ENCODE measurements at regions not wholly inside any gene's neighbourhood (a gene's known extent, or its start where the extent isn't known, plus 50 kb on each side); places are given as distances from the start of the nearest gene placed in this dataset.

- WGBS (ENCODE audit: low lambda C conversion rate, missing lambda C conversion rate): 88% methylated on average over 2 of the region's 2 CpGs
- Histone ChIP-seq H3K9me3 (ENCODE audit: low read depth) (no peaks in the 10 kb centered on the region), H3K79me2 (no peaks in the 10 kb centered on the region), H3K4me1 (ENCODE audit: insufficient read depth) (no peaks in the 10 kb centered on the region), H3K27me3 (no peaks in the 10 kb centered on the region), H3K4me3 (no peak overlapping the region), H4K20me1 (ENCODE audit: insufficient read depth, poor library complexity, severe bottlenecking) (no peaks in the 10 kb centered on the region), H3K4me2 (no peak overlapping the region), H3K9me2 (replicated peaks; ENCODE audit: insufficient read depth) (no peaks in the 10 kb centered on the region), H3K36me3 (replicated peaks; ENCODE audit: insufficient read depth, low read depth) (no peaks in the 10 kb centered on the region), H3K27ac (no peak overlapping the region), H2AFZ (no peak overlapping the region)
- TF ChIP-seq, protein P1, sequence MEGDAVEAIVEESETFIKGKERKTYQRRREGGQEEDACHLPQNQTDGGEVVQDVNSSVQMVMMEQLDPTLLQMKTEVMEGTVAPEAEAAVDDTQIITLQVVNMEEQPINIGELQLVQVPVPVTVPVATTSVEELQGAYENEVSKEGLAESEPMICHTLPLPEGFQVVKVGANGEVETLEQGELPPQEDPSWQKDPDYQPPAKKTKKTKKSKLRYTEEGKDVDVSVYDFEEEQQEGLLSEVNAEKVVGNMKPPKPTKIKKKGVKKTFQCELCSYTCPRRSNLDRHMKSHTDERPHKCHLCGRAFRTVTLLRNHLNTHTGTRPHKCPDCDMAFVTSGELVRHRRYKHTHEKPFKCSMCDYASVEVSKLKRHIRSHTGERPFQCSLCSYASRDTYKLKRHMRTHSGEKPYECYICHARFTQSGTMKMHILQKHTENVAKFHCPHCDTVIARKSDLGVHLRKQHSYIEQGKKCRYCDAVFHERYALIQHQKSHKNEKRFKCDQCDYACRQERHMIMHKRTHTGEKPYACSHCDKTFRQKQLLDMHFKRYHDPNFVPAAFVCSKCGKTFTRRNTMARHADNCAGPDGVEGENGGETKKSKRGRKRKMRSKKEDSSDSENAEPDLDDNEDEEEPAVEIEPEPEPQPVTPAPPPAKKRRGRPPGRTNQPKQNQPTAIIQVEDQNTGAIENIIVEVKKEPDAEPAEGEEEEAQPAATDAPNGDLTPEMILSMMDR (IDR thresholded peaks at IDR 0.05; ENCODE audit: poor library complexity): no peak
- TF ChIP-seq EZH2 (IDR thresholded peaks at IDR 0.05; ENCODE audit: borderline replicate concordance) (no peak), EZH2phosphoT487 (IDR thresholded peaks at IDR 0.05; ENCODE audit: low read depth, severe bottlenecking, unreplicated experiment) (no peak)
- DNase-seq (ENCODE audit: low spot score): no peak
Measured at GRCh38 chr11:15874704-15875103, 481.6 kb downstream of the SOX6 start.

- H3K4me2 ChIP-seq: no peak overlapping the region
- H4K20me1 ChIP-seq (ENCODE audit: insufficient read depth, poor library complexity, severe bottlenecking): no peaks in the 10 kb centered on the region
- H3K36me3 ChIP-seq (replicated peaks; ENCODE audit: insufficient read depth, low read depth): no peaks in the 10 kb centered on the region
- H3K4me3 ChIP-seq: no peak overlapping the region
- TF ChIP-seq, protein P1 (IDR thresholded peaks at IDR 0.05; ENCODE audit: poor library complexity): no peak
- TF ChIP-seq EZH2phosphoT487 (IDR thresholded peaks at IDR 0.05; ENCODE audit: low read depth, severe bottlenecking, unreplicated experiment): no peak
- no peak for TF ChIP-seq EZH2 (IDR thresholded peaks at IDR 0.05; ENCODE audit: borderline replicate concordance)
- 92% methylated on average over 3 of the region's 3 CpGs for WGBS (ENCODE audit: low lambda C conversion rate, missing lambda C conversion rate)
- no peaks in the 10 kb centered on the region for H3K4me1 ChIP-seq (ENCODE audit: insufficient read depth)
- DNase-seq (ENCODE audit: low spot score): no peak
- no peaks in the 10 kb centered on the region for H3K9me2 ChIP-seq (replicated peaks; ENCODE audit: insufficient read depth)
- no peaks in the 10 kb centered on the region for H3K9me3 ChIP-seq (ENCODE audit: low read depth)
- H2AFZ ChIP-seq: no peak overlapping the region
- H3K27me3 ChIP-seq: no peaks in the 10 kb centered on the region
- H3K79me2 ChIP-seq: no peaks in the 10 kb centered on the region
- no peak overlapping the region for H3K27ac ChIP-seq
Measured at GRCh38 chr11:15875393-15875792, 481.0 kb downstream of the SOX6 start.

DNA sequence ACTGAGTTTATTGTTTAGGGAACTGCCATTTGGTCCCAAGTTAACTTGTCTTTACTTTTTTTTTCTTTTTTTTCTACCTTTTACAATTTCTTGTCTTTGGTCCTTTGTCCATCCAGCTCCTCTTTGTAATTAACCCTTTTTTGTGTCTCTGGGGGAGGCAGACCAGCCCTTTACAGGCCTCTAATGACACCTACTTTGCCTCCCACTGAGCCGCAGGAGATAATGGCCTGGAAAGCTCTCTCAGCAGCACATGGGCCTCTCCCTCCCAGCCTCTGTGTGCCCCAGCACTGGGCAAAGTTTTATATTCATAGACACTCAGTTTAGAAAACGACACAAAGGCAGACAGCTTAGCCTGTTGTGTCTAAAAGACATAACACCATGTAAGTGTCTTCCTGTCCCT is 480.4 kb downstream of the SOX6 start:
- no peaks in the 10 kb centered on the region for H4K20me1 ChIP-seq (ENCODE audit: insufficient read depth, poor library complexity, severe bottlenecking)
- TF ChIP-seq EZH2 (IDR thresholded peaks at IDR 0.05; ENCODE audit: borderline replicate concordance) (no peak), EZH2phosphoT487 (IDR thresholded peaks at IDR 0.05; ENCODE audit: low read depth, severe bottlenecking, unreplicated experiment) (no peak)
- TF ChIP-seq, protein P1 (IDR thresholded peaks at IDR 0.05; ENCODE audit: poor library complexity): no peak
- H3K27me3 ChIP-seq: no peaks in the 10 kb centered on the region
- no peak overlapping the region for H2AFZ ChIP-seq
- H3K27ac ChIP-seq: no peak overlapping the region
- no peak overlapping the region for H3K4me3 ChIP-seq
- no peak for DNase-seq (ENCODE audit: low spot score)
- H3K9me2 ChIP-seq (replicated peaks; ENCODE audit: insufficient read depth): no peaks in the 10 kb centered on the region
- H3K4me1 ChIP-seq (ENCODE audit: insufficient read depth): no peaks in the 10 kb centered on the region
- no peaks in the 10 kb centered on the region for H3K36me3 ChIP-seq (replicated peaks; ENCODE audit: insufficient read depth, low read depth)
- H3K9me3 ChIP-seq (ENCODE audit: low read depth): no peaks in the 10 kb centered on the region
- H3K79me2 ChIP-seq: no peaks in the 10 kb centered on the region
- no peak overlapping the region for H3K4me2 ChIP-seq
- 50% methylated on average over 2 of the region's 2 CpGs for WGBS (ENCODE audit: low lambda C conversion rate, missing lambda C conversion rate)

DNA sequence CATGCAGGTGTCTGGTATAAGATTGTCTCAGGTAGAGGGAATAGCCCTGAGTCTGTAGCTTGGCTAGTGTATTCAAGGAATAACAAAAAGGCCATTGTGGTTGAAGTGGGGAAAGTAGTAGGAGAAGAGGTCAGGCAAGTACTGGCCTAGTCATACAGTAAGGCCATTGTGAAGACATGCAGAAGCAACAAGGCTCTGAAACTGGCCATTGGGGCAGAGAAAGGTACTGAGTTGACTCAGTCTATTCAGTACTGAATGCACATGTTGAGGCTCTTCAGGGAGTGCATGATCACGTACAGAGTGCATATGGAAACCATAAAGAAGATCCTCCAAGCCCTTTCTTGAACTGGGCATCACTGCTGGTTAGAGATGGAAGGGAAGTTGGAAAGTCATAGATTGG is 477.6 kb downstream of the SOX6 start:
- Histone ChIP-seq H2AFZ (no peak overlapping the region), H3K4me1 (ENCODE audit: insufficient read depth) (peaks cover 2% of the 10 kb centered on the region), H3K27ac (no peak overlapping the region), H3K36me3 (replicated peaks; ENCODE audit: insufficient read depth, low read depth) (no peaks in the 10 kb centered on the region), H3K79me2 (no peaks in the 10 kb centered on the region), H3K4me2 (no peak overlapping the region), H3K4me3 (no peak overlapping the region), H3K9me3 (ENCODE audit: low read depth) (no peaks in the 10 kb centered on the region), H3K9me2 (replicated peaks; ENCODE audit: insufficient read depth) (no peaks in the 10 kb centered on the region), H3K27me3 (no peaks in the 10 kb centered on the region), H4K20me1 (ENCODE audit: insufficient read depth, poor library complexity, severe bottlenecking) (no peaks in the 10 kb centered on the region)
- 94% methylated on average over 1 of the region's 1 CpG for WGBS (ENCODE audit: low lambda C conversion rate, missing lambda C conversion rate)
- TF ChIP-seq EZH2phosphoT487 (IDR thresholded peaks at IDR 0.05; ENCODE audit: low read depth, severe bottlenecking, unreplicated experiment) (no peak), EZH2 (IDR thresholded peaks at IDR 0.05; ENCODE audit: borderline replicate concordance) (no peak)
- TF ChIP-seq, protein P1 (IDR thresholded peaks at IDR 0.05; ENCODE audit: poor library complexity): no peak
- DNase-seq (ENCODE audit: low spot score): no peak
